DMS53 treated with DMSO at 0.1 percent for 48 hours (cell line): ENCODE measurements at regions not wholly inside any gene's neighbourhood (a gene's known extent, or its start where the extent isn't known, plus 50 kb on each side); places are given as distances from the start of the nearest gene placed in this dataset.
"Not testable (repeated sequence)": the region's sequence is repeated elsewhere in the genome, so short reads cannot be mapped to it uniquely, and the experiment has no call there.

Experiments used
- DNase-seq: peaks from one replicate; lab custom pipeline; 2025; ENCODE audit not compliant: unreplicated experiment; lab: John Stamatoyannopoulos, UW

DNA sequence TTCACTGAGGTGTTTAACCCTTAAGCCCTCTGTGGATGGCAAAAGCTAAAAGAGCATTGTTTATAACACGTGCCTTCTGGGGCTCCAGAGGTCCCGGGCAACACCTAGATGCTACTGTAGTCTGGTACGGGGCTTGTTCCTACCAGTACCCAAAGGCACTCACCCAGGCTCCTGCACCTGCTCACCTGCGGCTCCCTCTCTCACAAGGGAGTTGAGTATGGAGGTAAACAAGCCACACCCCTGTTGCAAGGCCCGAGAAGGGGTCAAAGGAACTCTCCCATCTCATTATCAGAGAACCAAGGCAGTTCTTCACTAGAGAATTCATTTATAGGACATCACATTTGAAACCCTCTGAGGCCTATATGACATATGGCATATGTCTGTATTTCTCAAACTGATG, 53.4 kb upstream of the IL6ST start:
- DNase-seq = peak; percentile 66

DNA sequence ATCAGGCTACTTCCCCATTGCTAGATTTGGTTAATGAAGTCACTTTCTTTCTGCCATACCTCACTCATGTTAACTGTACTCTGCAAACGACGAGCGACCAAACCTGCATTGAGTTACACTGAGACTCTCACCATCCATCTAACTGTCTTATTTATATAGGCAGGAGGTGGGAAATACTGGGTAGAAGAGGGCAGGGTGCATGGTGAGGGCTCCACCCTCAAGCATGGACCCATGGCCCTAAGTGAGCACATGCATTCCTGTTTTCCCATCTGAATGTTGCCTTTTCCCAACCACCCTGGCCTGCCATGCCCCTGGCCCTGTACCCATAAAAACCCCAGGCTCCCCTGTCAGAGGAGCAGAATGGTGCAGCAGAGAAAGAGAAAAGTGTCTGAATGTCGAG, 52.7 kb upstream of the IL6ST start:
- no peak for DNase-seq

DNA sequence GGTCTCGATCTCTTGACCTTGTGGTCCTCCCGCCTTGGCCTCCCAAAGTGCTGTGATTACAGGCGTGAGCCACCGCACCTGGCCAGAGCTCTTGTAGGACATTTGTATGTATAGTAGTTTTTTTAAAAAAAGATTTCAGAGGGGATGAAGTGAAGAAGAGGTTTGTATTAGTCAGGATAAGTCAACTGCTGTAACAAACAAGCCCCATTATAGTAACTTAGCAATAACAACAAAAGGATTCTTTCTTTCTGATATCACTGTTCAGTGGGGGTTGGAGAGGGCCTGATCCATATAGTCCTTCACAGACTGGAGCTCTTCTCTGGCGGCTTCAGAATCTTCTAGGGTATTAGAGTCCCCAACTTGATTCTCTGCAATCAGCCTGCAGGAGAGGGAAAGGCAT, 50.7 kb upstream of the IL6ST start:
- no peak for DNase-seq

DNA sequence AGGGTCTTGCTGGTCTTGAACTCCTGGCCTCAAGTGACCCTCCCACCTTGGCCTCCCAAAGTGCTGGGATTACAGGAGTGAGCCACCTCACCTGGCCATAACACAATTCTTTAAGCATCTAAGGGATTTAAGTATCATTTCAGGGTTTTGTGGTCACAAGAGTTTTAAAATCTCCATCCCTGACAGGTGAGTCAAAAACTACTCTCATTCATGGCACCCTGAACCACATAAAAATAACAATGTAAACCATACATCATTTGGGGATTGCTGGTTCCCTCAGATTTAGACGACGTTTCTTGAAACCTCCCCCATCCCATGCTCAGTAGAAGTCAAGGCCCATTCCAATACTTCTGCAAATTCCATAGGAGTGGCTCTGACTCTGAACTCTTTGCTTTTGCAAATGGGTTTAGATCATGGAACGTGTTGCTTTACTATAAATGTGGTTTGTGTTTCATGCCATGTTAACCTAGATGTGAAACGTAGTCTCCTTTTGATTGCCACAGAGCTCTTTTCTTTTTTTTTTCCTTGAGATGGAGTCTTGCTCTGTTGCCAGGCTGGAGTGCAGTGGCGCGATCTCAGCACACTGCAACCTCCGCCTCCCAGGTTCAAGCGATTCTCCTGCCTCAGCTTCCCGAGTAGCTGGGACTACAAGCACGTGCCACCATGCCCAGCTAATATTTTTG, 50.1 kb upstream of the IL6ST start:
- DNase-seq = not testable (repeated sequence)
